Activated naive CD8-positive, alpha-beta T cell treated with anti-CD3 and anti-CD28 coated beads, Interleukin-2, amount 50 U/mL, for 16 hours (primary cell): ENCODE measurements at regions not wholly inside any gene's neighbourhood (a gene's known extent, or its start where the extent isn't known, plus 50 kb on each side); places are given as distances from the start of the nearest gene placed in this dataset.

Experiments
- DNase-seq: peaks from one replicate; pipeline ENCODE4 v3.0.0-alpha.2; 2020; ENCODE audit warnings: low read depth, low spot score

DNA sequence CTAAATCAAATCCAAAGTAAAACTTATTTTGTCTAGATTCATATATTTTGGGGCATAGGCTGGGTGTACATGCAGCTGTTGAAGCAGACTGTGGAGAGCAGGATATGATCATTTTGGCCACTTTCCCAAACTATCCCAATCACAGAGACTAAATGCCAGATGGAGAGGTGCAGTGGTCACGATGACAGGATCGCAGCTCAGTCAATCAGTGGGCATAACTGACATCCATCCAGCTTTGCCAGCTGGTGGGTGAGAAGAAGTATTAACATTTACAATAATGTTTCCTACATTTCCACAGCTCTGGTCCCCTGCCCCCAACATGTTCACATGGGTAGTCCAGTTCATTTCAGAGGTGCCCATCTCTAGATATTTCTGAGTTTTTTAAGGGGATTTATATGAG lies 255.5 kb upstream of the SESN3 start:
- DNase-seq: no peak

DNA sequence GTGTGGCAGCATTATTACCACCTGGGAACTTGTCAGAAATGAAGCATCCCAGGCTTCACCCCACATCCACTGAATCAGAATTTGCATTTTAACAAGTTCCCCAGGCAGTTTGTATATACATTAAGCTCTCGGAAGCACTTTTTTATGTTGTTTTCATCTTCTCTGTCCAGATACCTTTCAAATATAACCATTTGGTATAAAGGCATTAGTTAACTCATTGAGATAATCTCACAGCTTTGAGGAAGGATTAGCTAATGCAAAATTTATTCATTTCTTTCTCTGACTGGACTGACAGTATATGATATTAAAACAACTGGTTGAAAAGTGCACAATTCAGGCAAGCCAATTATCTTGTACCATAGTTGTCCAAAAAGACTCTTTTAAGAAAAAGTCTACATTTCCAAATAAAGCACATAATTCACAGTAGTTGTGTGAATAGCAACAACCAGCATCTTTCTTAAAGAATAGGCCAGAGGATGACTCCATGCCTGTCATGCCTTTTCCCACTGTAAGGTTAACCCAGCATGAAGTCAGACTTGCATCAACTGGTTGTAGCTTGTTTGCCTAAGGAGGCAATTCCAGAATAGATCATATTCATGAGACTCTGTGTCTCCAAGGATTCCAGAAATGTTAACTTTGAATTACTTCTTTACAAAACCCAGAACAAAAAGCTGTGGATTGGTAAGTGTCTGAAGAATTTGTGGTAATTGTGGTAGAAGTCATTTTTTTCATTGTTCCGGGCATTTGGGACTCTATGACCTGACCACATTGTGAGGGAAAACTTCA lies 254.3 kb upstream of the SESN3 start:
- DNase-seq: no peak

DNA sequence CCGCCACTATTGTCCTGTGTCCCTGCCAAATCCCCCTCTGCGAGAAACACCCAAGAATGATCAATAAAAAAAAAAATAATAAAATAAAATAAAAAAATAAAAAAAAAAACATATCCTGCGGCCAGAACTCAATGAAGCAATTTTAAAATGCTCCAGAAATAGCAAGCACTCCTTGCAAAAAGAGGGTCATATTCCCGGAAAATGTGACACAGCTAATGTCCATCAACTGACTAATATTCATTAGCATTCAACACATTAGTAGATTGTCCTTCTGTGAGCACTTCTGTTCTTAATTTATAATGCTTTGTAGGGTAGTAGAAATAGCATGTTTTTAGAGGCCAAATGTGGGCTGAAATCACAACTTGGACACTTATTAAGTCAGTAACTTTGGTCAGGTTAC lies 252.3 kb upstream of the SESN3 start:
- DNase-seq: no peak

DNA sequence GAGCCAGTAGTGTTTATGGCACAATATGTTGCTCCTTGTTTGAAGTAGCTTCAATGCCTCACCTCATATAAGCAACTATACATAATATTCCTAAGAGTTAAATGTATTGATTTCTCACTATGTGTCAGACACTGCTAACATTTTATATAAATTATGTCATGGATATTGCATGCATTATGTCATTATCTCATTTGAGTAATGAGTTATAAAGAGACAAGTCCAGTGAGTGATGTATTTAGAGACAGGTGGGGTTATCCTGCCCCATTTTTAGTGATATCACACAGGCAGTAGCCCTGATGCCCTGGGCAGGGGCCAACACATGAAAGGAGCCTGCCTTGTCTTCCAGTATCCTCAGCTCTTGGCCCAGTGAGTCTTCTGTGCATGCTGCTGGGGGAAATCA lies 247.0 kb upstream of the SESN3 start:
- no peak for DNase-seq

DNA sequence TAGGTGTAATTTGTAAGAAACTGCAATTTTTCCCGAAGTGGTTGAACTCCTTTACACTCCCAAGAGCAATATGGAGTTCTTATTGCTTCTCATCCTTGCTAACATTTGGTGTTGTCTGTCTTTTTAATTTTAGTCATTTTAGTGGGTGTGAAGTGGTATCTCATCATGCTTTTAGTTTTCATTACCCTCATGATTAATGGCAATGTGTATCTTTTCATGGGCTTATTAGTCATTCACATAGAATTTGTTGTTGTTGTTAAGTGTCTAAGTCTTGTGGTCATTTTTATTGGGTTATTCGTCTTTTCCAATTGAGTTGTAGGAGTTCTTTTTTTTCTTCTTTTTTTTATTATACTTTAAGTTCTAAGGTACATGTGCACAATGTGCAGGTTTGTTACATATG lies 238.3 kb upstream of the SESN3 start:
- no peak for DNase-seq

DNA sequence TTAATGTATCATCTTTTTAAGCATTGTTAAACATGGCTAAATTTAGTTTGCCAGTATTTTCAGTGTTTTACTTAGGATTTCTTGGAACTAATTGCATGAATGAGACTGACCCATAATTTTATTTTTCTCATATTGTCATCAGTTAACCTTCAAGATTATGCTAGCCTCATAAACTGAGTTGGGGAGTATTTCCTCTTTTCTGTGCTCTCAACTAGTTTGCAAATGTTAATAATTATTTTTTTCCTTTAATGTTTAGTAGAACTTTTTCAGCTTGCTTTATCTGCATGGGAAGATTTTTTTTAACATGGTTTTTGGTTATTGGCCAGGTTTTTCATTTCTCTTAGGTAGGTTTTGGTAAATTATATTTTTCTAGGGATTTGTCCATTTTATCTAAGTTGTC lies 235.4 kb upstream of the SESN3 start:
- no peak for DNase-seq

DNA sequence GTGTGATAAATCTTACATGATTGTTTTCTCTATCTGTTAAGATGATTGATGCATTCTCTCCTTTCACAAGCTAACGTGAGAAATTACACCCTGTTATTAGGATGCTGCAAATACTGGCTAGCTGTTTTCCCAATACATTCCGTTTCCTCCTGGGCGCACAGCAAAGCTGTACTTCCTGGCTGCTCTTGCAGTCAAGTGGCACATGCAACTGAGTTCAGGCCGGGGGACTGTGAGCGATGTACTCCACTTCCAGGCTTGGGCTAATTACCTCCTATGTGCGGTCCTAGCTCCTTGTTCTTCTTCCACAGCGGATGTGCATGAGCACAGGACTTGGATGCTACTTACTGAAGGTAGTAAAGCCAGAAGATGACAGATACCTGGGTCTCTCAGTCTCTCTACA lies 234.9 kb upstream of the SESN3 start:
- DNase-seq: no peak

DNA sequence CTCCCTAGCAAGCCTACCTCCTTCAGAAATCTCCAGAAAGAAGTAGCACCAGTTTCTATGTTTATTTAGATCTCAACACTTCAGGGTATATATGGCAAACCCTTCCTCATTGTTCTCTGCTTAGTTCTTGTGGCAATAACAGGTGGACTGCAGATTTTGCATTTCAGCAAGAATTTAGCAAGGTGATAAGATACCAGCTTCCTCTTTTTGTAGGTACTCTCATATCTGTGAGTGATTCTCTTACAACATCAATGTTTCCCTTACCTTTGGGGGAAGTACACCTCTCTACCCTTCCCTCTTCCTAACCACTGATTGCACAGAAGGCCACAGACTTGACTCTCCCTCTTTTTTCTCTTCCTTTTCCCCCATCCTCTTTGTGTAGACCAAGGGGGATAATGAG lies 230.9 kb upstream of the SESN3 start:
- no peak for DNase-seq

DNA sequence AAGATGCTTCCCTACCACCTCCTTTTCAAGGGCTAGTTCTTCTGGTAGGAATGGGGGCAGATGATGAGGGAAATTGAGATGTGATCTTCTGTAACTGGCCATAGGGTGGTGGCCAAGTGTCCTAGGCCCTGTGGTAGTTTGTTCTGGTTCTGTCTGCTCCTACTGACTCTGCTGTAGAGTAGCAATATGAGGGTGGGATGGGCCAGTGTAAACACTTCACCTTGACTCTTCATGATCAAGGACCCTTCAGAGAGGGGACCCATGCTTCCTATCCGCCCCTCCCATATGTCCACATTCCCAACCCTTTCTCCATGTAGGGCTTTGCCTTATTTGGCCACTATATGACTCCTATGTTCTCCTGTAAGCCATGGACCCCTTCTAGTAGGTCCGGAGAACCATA lies 230.3 kb upstream of the SESN3 start:
- DNase-seq: no peak

DNA sequence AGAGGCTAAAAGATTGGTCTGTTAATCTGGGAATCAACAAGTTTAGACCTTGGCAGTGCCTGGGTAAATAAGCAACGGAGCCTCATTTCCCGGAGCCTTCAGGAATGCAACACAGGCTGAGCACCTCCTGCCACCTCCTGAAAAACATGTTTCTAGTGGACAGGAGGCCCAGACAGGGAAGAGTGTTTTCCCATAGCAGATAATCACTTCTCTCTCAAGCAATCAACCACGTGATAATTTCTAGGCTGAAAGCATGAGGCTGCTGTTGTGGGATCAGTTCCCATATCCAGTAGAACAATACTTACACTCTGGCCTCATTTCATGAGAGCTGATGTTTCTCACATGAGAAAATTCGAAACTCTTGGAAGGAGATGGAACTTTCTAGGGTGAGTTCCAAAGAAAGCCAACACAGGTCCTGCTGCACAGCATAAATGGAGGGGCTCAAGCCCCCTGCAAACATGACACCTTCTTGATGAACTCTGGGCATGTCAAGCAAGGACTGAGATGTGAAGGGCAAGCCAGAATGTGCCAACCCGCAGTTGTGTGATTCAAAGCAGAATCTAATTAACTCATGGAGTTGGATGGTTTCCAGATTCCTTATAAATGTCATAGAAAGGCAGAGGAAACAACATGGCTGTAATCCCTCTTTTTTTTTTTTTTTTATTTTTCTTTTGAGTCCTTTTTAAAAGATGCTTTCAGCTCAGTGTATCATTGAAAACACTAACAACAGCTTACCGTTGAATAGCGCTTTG lies 228.5 kb upstream of the SESN3 start:
- no peak for DNase-seq

DNA sequence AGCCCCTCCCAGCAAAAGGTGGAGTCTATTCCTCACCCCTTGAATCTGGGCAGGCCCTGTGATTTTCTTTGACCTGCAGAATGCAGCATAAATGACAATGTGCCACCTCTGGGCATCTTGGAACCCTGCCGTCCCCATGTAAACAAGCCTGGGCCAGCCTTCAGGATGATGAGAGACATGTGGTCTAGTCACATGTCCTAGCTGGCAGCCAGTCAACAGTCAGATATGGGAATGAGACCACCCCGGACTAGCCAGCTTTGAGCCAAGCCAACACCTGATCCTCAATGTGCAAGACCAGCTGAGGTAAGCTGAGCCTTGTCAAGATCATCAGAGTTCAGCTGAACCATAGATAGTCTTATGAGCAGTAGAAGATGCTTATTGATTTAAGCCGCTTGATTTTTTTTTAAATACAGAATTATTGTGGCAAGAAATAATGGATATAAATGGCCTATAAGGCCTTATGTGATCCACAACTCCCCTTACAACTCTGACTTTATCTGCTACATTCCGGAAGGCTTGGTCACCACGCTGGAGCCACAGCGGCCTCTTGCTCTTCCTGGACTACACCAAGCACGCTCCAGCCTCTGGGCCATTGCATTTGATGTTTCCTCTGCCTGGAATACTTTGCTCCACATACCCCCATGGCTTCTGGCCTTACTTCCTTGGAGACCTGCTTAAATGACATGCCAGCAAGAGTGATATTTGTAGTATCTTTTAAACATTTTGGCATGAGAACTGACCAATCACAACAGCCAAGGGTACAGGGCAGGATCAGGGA lies 225.9 kb upstream of the SESN3 start:
- DNase-seq: no peak

DNA sequence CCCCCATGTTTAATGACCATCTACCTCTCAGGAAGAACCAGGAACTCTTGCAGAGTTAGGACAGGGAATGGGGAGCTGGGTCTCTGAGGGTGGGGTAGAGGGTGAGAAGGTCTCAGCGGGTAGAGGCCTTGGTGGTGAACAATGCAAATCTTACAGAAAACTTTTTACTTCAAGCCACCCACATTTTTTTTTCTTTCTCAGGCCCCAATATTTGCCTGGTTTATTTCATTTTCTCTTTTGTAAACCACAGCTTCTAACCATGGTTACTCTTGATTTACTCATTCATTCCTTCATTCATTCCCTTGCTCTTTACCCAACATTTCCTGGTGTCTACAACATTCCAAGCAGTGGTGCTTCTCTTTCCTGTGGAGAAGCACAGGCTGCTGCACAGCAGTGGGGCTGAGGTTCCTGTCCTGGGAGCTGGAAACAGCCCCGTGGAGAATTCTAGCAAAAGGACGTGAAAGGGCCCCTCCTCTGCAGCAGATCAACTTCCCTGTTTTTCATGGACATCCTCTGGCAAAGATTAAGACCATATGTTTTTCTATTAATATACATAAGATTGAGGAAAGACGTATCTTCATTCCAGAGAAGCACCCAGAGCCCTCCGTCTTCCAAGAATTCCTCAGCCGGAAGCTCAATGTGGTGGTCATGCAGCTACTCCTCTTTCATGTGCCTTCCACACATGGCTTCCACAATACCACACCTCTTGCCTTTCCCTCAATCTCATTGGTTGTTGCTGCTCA lies 224.4 kb upstream of the SESN3 start:
- no peak for DNase-seq

DNA sequence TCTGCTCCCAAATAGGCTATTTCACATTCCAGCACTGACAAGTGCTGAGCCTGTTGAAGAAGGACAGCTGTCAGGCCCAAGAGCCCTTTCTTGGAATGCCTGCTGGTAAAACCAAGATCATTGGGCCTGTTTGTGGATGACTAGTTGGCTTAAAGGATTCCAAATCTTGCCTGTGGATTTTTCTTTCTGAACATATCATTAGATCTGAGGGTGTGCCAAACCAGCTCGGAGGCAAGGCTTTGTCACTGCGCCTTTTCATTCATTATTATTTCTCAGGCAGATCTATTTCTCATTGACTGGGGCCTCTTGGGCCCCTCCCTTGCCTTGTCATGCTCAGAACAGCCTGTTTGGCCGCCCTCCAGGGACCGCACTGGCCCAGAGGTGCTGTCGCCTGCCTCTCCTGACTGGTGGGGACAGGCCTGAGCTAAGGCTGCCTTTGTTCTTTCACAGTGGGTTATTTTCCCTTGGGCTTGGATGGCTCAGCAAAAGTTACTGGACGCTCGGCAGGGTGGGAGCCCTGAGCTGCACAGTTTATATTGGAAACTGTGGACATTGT lies 222.7 kb upstream of the SESN3 start:
- no peak for DNase-seq

DNA sequence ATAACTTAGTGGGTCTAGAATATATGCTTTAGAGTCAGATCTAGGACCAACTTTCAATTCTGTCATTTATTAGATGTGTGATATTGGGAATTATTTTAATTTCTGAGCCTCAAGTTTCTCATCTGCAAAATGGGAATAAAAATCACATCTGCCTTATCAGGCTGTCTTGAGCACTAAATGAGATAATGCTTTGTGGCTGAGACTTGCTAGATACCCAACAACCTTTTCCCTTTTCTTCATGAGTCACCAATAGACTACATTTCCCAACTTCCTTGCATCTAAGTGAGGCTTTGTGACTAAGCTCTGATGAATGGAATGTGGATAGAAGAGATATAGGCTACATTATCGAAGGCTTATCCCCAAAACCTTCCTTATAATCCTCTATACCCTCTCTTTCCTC lies 220.7 kb upstream of the SESN3 start:
- no peak for DNase-seq

DNA sequence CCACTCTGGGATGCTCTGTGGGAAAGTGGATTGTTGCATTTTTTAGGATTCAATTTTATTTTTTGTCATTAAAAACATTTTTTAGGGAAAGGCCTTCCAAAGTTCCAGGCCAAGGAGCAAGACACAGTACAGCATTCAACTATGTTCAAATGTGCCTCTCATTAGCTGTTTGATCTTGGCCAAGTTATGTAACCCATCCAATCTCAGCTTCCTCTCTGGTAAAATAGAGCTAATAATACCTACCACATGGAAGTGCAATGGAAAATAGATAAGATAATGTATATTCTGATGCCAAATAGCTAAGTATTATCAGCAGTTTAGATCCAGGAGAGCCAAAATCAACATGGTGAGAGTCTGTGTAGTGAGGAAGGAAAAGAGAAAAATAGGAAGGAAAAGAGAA lies 220.3 kb upstream of the SESN3 start:
- no peak for DNase-seq

DNA sequence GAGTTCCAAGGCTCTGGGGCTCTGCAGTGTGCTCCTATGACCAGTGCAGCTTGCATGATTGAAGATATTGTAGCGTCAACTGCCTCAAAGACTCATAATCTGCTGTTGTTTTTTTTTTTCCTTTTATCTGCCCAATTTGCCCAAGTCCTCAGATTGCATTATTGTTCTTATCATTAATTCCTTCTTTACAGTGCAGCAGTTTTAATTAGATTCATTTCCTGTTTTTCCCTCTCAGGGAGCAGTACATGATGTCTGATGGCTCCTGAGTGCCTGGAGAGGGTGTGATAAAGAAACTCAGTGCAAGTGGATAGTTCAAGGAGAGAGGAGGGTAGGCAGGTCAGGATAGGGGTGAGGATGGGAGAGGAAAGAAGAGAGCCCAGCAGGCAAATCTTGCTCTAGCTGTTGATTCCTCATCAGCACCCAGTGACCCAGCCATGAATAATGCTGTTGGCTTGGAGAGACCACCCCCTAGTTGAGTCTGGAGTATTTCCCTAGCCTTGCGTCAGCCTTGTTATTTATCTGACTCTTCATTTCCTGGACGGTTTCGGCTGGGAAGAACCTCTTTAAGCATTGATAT lies 219.6 kb upstream of the SESN3 start:
- DNase-seq: no peak

DNA sequence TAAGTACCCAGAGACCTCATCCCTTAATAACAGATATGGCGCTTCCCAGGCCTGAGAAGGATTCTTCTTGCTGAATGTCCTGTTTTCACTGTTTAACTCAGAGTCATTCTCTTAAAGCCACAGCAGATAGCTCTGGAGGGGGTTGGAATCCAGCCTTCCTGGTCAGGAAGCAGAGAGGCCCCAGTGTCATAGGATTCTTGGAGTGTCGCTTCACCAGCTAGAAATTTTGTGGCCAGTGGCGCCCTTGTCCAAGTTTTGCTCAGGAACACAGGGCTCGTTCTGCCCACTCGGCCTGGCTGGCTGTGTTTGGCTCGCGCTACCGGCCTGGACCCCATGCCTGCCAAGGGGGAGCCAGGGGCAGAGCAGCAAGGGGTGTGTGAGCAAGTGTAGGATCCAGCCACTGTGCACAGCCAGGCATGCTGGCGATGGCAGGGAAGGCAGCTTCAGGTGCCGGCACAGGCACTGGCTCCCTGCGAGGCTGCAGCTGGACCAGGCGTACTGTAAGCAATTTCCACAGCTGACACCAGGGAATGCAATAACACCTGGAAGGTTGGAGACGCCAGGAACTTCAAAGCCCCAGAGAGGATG lies 214.8 kb upstream of the SESN3 start:
- no peak for DNase-seq

DNA sequence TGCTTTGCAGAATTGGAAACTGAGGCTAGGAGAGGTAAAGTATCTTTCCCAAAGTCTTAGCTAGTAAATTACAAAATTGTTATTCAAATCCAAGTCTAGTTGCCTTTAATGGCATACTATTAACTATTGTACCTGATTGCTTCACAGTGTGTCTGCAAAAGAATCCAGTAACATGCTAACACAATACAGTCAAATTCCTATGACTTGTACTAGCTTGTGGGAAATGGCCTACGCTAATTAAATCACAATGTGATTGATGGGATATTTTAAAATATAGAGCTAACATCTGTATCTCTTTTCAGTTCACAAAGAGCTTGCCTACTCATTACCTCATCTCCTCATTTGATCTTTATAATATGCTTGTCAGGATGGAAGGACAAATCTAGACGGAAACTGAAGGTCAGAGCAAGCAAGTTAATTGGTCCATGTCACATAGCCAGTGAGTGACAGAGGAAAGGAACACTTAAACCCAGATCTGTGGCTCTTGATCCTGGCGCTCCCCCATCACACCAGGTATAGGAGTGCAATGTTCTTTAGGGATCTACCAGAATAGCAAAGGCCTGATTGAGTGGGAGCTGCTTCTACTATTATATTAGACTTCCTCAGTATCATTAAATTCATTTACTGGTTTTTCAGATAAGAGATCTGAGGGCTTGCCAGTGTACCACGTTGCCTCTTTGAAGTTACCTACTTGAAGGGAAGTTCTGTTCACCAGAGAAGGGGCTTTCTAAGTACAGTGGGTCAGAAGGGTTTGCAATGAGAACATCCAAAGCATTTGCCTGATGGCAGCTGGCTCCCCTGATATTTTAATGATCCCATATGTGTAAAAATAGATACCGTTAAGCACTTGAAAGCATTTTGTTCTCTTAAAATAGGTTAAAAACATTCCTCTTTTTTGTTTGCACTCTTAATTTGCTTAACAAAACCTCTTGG lies 213.6 kb upstream of the SESN3 start:
- DNase-seq: no peak

DNA sequence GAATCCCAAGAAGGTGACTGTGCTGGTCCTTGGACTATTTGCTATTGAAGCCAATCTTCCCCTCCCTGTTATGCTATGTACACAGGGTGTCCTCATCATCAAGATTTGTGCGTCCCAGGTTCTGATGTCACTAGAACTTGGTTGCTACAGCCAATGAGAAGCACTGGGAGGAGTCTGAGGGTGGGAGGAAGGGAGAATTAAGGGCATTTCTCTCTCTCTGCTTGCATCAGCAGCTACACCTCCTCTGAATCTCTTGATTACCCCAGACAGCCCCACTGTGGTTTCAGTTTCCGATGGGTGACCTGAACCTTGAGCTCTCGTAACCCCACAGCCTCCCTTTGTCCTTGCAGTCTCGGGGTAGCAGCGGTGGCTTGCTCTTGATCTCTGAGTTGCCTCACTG lies 212.4 kb upstream of the SESN3 start:
- no peak for DNase-seq
